ENCODE measurements at regions not wholly inside any gene's neighbourhood (a gene's known extent, or its start where the extent isn't known, plus 50 kb on each side); places are given as distances from the start of the nearest gene placed in this dataset.

DNA sequence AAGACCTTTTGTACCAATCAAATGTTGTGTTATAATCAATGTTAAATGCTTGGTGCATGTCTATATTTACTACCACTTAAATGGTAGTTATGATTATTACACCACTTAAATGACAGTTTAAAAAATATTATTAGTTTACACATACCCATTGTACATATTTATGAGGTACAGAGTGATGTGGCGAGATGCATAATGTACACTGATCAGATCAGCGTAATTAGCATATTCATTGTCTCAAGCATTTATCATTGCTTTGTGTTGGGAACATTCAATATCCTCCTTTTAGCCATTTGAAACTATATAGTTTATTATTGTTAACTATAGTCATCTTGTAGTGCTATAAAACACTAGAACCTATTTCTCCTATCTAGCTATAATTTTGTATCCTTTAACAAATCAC lies 434.4 kb upstream of the ACTBL2 start:
- Histone ChIP-seq H3K36me3 (ENCODE audit: insufficient read depth, insufficient read length, low read length) (no peaks in the 10 kb centered on the region), H3K9ac (ENCODE audit: insufficient read length, low read depth) (no peak overlapping the region), H3K27me3 (ENCODE audit: insufficient read depth, insufficient read length) (no peaks in the 10 kb centered on the region), H3K4me1 (ENCODE audit: insufficient read depth, insufficient read length) (no peaks in the 10 kb centered on the region), H3K4me3 (ENCODE audit: insufficient read length, low read depth) (no peak overlapping the region), H3K9me3 (ENCODE audit: insufficient read depth, low read length) (no peaks in the 10 kb centered on the region)
- DNase-seq (ENCODE audit: low read depth, low spot score) = no peak
- no peak for TF ChIP-seq YY1 (IDR thresholded peaks at IDR 0.05; ENCODE audit: insufficient read depth, insufficient read length)
- no peak for TF ChIP-seq ZNF274 (IDR thresholded peaks at IDR 0.05; ENCODE audit: low read depth, low read length)
- TF ChIP-seq SUZ12 (IDR thresholded peaks at IDR 0.05; ENCODE audit: extremely low read depth, insufficient read depth, insufficient read length) = no peak

DNA sequence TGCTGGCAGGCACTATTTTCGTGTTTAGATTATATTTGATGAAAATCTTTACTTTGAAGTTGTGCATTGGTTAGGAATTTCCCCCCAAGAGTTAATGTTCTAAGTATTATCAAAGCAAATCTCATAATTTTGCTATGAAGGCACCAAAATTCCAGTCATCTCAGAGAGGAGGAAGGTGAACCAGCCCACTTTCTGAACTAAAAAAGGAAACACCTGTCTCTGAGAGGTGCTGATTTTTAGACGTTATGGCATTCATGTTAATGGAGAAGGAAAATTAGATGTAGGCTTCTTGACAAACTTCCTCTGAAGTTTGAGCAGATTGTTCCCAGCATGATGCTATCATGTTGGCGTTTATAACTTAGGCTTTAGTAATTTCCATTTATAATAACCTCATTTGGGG lies 432.9 kb upstream of the ACTBL2 start:
- DNase-seq (ENCODE audit: low read depth, low spot score) = no peak
- Histone ChIP-seq H3K9me3 (ENCODE audit: insufficient read depth, low read length) (no peaks in the 10 kb centered on the region), H3K27me3 (ENCODE audit: insufficient read depth, insufficient read length) (no peaks in the 10 kb centered on the region), H3K4me3 (ENCODE audit: insufficient read length, low read depth) (no peak overlapping the region), H3K36me3 (ENCODE audit: insufficient read depth, insufficient read length, low read length) (no peaks in the 10 kb centered on the region), H3K4me1 (ENCODE audit: insufficient read depth, insufficient read length) (no peaks in the 10 kb centered on the region), H3K9ac (ENCODE audit: insufficient read length, low read depth) (no peak overlapping the region)
- no peak for TF ChIP-seq SUZ12 (IDR thresholded peaks at IDR 0.05; ENCODE audit: extremely low read depth, insufficient read depth, insufficient read length)
- TF ChIP-seq ZNF274 (IDR thresholded peaks at IDR 0.05; ENCODE audit: low read depth, low read length) = no peak
- no peak for TF ChIP-seq YY1 (IDR thresholded peaks at IDR 0.05; ENCODE audit: insufficient read depth, insufficient read length)

DNA sequence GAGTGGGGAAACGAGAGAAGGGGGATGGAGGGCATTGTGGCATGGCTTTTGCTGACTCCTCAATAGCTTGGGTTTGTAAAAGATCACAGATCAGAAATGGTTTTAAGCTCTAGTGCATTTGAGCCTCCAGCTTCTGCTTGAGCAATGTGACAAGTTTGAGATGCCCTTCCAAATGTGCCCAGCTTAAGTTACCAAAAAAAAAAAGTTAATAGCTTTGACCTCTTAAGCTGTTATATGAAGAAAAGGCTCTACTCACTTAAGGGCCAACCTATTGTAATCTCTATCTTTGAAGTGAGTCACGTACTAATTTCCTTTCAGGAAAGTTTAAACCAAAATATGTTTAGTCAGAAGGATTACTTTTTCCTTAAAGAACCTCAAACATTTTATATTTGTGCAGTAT lies 428.8 kb upstream of the ACTBL2 start:
- no peak overlapping the region for H3K9ac ChIP-seq (ENCODE audit: insufficient read length, low read depth)
- H3K36me3 ChIP-seq (ENCODE audit: insufficient read depth, insufficient read length, low read length) = no peaks in the 10 kb centered on the region
- TF ChIP-seq SUZ12 (IDR thresholded peaks at IDR 0.05; ENCODE audit: extremely low read depth, insufficient read depth, insufficient read length) (no peak), YY1 (IDR thresholded peaks at IDR 0.05; ENCODE audit: insufficient read depth, insufficient read length) (no peak), ZNF274 (IDR thresholded peaks at IDR 0.05; ENCODE audit: low read depth, low read length) (no peak)
- no peaks in the 10 kb centered on the region for H3K27me3 ChIP-seq (ENCODE audit: insufficient read depth, insufficient read length)
- DNase-seq (ENCODE audit: low read depth, low spot score) = no peak
- H3K9me3 ChIP-seq (ENCODE audit: insufficient read depth, low read length) = no peaks in the 10 kb centered on the region
- H3K4me3 ChIP-seq (ENCODE audit: insufficient read length, low read depth) = no peak overlapping the region
- no peaks in the 10 kb centered on the region for H3K4me1 ChIP-seq (ENCODE audit: insufficient read depth, insufficient read length)

DNA sequence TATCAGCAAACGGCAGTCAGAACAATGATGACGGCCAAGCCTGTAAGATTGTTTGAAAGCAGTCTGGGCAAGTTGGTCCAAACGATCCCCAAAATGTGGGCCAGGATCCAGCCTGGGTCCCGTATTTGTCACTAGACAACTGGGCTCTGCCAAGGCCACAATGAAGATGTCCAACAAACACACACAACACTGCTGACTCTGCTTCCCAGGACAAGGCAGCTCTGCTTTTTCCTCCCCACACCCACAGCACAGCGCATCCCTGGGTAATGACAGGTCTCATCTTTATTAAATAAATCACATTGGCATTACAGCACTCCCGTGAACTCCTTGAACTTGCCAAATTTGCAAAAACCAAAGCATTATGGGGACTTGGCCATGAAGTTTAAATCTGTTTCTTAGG lies 424.1 kb upstream of the ACTBL2 start:
- no peaks in the 10 kb centered on the region for H3K27me3 ChIP-seq (ENCODE audit: insufficient read depth, insufficient read length)
- H3K9ac ChIP-seq (ENCODE audit: insufficient read length, low read depth) = no peak overlapping the region
- TF ChIP-seq SUZ12 (IDR thresholded peaks at IDR 0.05; ENCODE audit: extremely low read depth, insufficient read depth, insufficient read length) = no peak
- TF ChIP-seq YY1 (IDR thresholded peaks at IDR 0.05; ENCODE audit: insufficient read depth, insufficient read length) = no peak
- no peak for TF ChIP-seq ZNF274 (IDR thresholded peaks at IDR 0.05; ENCODE audit: low read depth, low read length)
- H3K9me3 ChIP-seq (ENCODE audit: insufficient read depth, low read length) = no peaks in the 10 kb centered on the region
- DNase-seq (ENCODE audit: low read depth, low spot score) = no peak
- H3K4me1 ChIP-seq (ENCODE audit: insufficient read depth, insufficient read length) = no peaks in the 10 kb centered on the region
- no peaks in the 10 kb centered on the region for H3K36me3 ChIP-seq (ENCODE audit: insufficient read depth, insufficient read length, low read length)
- H3K4me3 ChIP-seq (ENCODE audit: insufficient read length, low read depth) = no peak overlapping the region

DNA sequence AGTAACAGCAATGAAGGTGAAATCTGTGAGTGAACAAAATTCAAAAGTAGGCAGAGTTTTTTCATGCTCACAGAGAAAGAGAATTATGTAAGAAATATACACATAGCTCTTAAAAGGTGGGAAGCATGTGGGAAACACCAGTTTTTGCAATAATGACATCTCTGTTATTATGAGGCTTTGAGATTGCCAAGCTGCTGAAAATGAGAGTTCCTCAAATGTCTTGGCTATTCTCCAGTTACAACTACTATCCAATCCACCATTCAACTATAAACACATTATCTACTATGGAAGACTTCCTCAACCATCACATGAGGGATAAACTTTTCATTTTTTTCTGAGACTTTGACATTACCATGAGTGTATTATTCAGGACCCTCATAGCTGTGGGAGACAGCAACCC lies 420.8 kb upstream of the ACTBL2 start:
- Histone ChIP-seq H3K27me3 (ENCODE audit: insufficient read depth, insufficient read length) (no peaks in the 10 kb centered on the region), H3K4me1 (ENCODE audit: insufficient read depth, insufficient read length) (no peaks in the 10 kb centered on the region), H3K9ac (ENCODE audit: insufficient read length, low read depth) (no peak overlapping the region), H3K36me3 (ENCODE audit: insufficient read depth, insufficient read length, low read length) (no peaks in the 10 kb centered on the region), H3K9me3 (ENCODE audit: insufficient read depth, low read length) (no peaks in the 10 kb centered on the region), H3K4me3 (ENCODE audit: insufficient read length, low read depth) (no peak overlapping the region)
- DNase-seq (ENCODE audit: low read depth, low spot score) = no peak
- TF ChIP-seq YY1 (IDR thresholded peaks at IDR 0.05; ENCODE audit: insufficient read depth, insufficient read length) (no peak), SUZ12 (IDR thresholded peaks at IDR 0.05; ENCODE audit: extremely low read depth, insufficient read depth, insufficient read length) (no peak), ZNF274 (IDR thresholded peaks at IDR 0.05; ENCODE audit: low read depth, low read length) (no peak)

DNA sequence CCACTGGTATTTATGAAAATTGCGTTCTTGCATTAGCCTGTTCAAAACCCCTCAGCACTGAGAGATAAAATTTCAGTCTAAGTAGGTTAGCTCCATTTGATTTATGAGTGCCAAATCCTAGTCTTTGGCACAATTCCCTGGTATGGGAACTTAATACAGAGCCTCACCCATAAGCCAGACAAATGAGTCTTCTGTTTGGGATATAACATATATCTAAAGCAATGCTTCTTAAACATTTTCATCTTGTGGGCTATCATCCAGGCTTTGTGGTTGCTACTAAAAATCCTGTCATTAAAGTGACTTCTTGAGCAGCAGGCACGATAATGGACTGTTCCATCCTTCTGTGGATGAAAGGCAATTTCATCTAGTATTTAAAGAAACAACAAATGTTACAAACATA lies 419.5 kb upstream of the ACTBL2 start:
- Histone ChIP-seq H3K4me3 (ENCODE audit: insufficient read length, low read depth) (no peak overlapping the region), H3K36me3 (ENCODE audit: insufficient read depth, insufficient read length, low read length) (no peaks in the 10 kb centered on the region), H3K27me3 (ENCODE audit: insufficient read depth, insufficient read length) (no peaks in the 10 kb centered on the region), H3K4me1 (ENCODE audit: insufficient read depth, insufficient read length) (no peaks in the 10 kb centered on the region), H3K9ac (ENCODE audit: insufficient read length, low read depth) (no peak overlapping the region), H3K9me3 (ENCODE audit: insufficient read depth, low read length) (no peaks in the 10 kb centered on the region)
- TF ChIP-seq YY1 (IDR thresholded peaks at IDR 0.05; ENCODE audit: insufficient read depth, insufficient read length) (no peak), SUZ12 (IDR thresholded peaks at IDR 0.05; ENCODE audit: extremely low read depth, insufficient read depth, insufficient read length) (no peak), ZNF274 (IDR thresholded peaks at IDR 0.05; ENCODE audit: low read depth, low read length) (no peak)
- DNase-seq (ENCODE audit: low read depth, low spot score) = no peak

DNA sequence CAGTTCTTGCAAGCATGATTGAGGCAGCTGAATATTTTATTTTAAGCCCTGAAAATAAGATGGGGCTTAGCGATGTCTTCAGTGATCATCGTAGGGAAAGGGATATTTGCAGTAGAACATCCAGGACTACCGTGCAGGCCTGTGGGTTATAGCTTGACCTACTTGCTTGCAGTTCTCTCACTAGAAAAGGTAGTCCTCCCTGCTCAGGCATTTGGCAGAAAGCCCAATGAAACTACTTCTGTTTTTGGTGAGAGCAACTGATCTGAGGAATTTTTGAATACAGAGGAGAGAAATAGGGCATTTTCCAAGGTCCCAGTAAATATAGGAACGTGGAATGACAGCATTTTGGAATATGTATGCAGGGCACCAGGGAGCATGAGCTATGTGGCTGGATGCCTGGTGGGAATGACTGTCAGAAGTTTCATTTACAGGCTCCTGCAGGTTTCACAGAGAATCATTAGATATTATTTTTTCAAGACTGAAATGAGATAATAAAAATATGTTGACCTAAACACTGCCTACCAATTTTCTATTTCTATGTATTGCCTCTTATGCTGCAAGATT lies 417.9 kb upstream of the ACTBL2 start:
- TF ChIP-seq YY1 (IDR thresholded peaks at IDR 0.05; ENCODE audit: insufficient read depth, insufficient read length) (no peak), SUZ12 (IDR thresholded peaks at IDR 0.05; ENCODE audit: extremely low read depth, insufficient read depth, insufficient read length) (no peak), ZNF274 (IDR thresholded peaks at IDR 0.05; ENCODE audit: low read depth, low read length) (no peak)

More for the DNA sequence above, 417.9 kb upstream of the ACTBL2 start:
- Histone ChIP-seq H3K36me3 (ENCODE audit: insufficient read depth, insufficient read length, low read length) (no peaks in the 10 kb centered on the region), H3K27me3 (ENCODE audit: insufficient read depth, insufficient read length) (no peaks in the 10 kb centered on the region), H3K9me3 (ENCODE audit: insufficient read depth, low read length) (no peaks in the 10 kb centered on the region), H3K4me3 (ENCODE audit: insufficient read length, low read depth) (no peak overlapping the region), H3K9ac (ENCODE audit: insufficient read length, low read depth) (no peak overlapping the region), H3K4me1 (ENCODE audit: insufficient read depth, insufficient read length) (no peaks in the 10 kb centered on the region)
- DNase-seq (ENCODE audit: low read depth, low spot score) = no peak
